Panc1 (cell line): ENCODE measurements at regions not wholly inside any gene's neighbourhood (a gene's known extent, or its start where the extent isn't known, plus 50 kb on each side); places are given as distances from the start of the nearest gene placed in this dataset.

Experiments
- ATAC-seq: fragments of 200-7000 bp; cut with Tn5 transposase; 2 replicates; pipeline ENCODE4 v1.9.1; 2020; ENCODE audit warnings: mild to moderate bottlenecking, moderate library complexity
- BruUV-seq: library from RNA; stranded (reverse); fragments of 400-500 nt; replicated peaks from 2 replicates; lab custom pipeline; 2021; lab: Mats Ljungman, UMichigan
- CTCF ChIA-PET: fragments of 300-600 bp; sonication (Branson Sonifier 250); formaldehyde crosslinking; loops from one replicate; lab custom pipeline; 2022; ENCODE audit warnings: antibody characterized with exemption; lab: Charles Lee
- POLR2A ChIA-PET: fragments of 300-600 bp; sonication (Branson Sonifier 250); formaldehyde crosslinking; loops from one replicate; lab custom pipeline; 2022; ENCODE audit warnings: antibody characterized with exemption; lab: Charles Lee
- DNase-seq: peaks from one replicate; pipeline ENCODE4 v3.0.0-alpha.2; 2010; ENCODE audit warnings: low read depth, low spot score
- H3K27ac ChIP-seq: 2 replicates; pipeline ENCODE4 v1.5.1; 2011; ENCODE audit warnings: mild to moderate bottlenecking, low read length, inconsistent platforms
- H3K27me3 ChIP-seq: fragments of 200-500 bp; sonication (Bioruptor generic); 2 replicates; pipeline ENCODE4 v1.6.0; 2014; ENCODE audit warnings: low read length, inconsistent platforms; ENCODE audit not compliant: control insufficient read depth, insufficient read depth
- H3K36me3 ChIP-seq: fragments of 200-500 bp; sonication (Bioruptor generic); 2 replicates; pipeline ENCODE4 v1.5.1; 2014; ENCODE audit warnings: inconsistent platforms, mild to moderate bottlenecking, low read length, moderate library complexity; ENCODE audit not compliant: control insufficient read depth, insufficient read depth
- H3K4me1 ChIP-seq: 2 replicates; pipeline ENCODE4 v1.5.1; 2011; ENCODE audit warnings: inconsistent platforms, mild to moderate bottlenecking, low read length, moderate library complexity; ENCODE audit not compliant: control insufficient read depth, insufficient read depth
- H3K4me3 ChIP-seq, 2 experiments: 2 replicates each; pipeline ENCODE4 v1.5.1; 2011 to 2012; ENCODE audit warnings: low read depth in 2 of 2, low read length in 2 of 2, mild to moderate bottlenecking in 2 of 2, inconsistent platforms in 1 of 2, moderate library complexity in 1 of 2
- H3K9me3 ChIP-seq: fragments of 200-500 bp; sonication (Bioruptor generic); 2 replicates; pipeline ENCODE4 v1.5.1; 2014; ENCODE audit warnings: low read depth, mild to moderate bottlenecking, inconsistent platforms, low read length, moderate library complexity; ENCODE audit not compliant: control insufficient read depth, insufficient read depth
- CTCF ChIP-seq: fragments of 450-650 bp; IDR thresholded peaks from 2 replicates; pipeline ENCODE4 v1.5.1; 2017; ENCODE audit warnings: mild to moderate bottlenecking
- POLR2AphosphoS5 ChIP-seq: IDR thresholded peaks from 2 replicates; pipeline ENCODE4 v1.6.1; 2012; ENCODE audit warnings: mild to moderate bottlenecking, low read depth, low read length, moderate library complexity
- REST ChIP-seq, 2 experiments: IDR thresholded peaks; 2 replicates each; pipeline ENCODE4 v1.6.1; 2011 to 2012; ENCODE audit warnings: low read depth in 2 of 2, control low read depth in 1 of 2, low read length in 1 of 2, mild to moderate bottlenecking in 1 of 2, moderate library complexity in 1 of 2; ENCODE audit not compliant: insufficient read depth in 1 of 2
- SIN3A ChIP-seq: IDR thresholded peaks from 2 replicates; pipeline ENCODE4 v1.6.1; 2012; ENCODE audit warnings: low read depth, mild to moderate bottlenecking, low read length, moderate library complexity, borderline replicate concordance; ENCODE audit not compliant: insufficient read depth
- TCF7L2 ChIP-seq: IDR thresholded peaks from 2 replicates; pipeline ENCODE4 v1.6.1; 2011; ENCODE audit warnings: mild to moderate bottlenecking, low read depth, low read length, inconsistent platforms
- in situ Hi-C: cut with HindIII; loops from 2 replicates; pipeline ENCODE4 v1.10.0; 2016; ENCODE audit warnings: low sequenced_read_pairs, low pct_unique_long_range_greater_than_20kb
- intact Hi-C: fragments of 100-400 bp; cut with micrococcal nuclease; formaldehyde crosslinking; loops from one replicate; pipeline ENCODE4 v1.10.0; 2022; ENCODE audit not compliant: unreplicated experiment

GRCh38 chr2:79250656-79251055 lies 91.1 kb upstream of the REG3A start:
- ChIA-PET POLR2A (no interaction called here), CTCF (no interaction called here)
- no TSS peak for BruUV-seq
- TF ChIP-seq POLR2AphosphoS5 (no peak), CTCF (no peak), REST (IDR thresholded peaks at IDR 0.05; ENCODE audit: insufficient read depth in 1 of 2, low read depth in 2 of 2, low read length in 1 of 2) (no peak), TCF7L2 (no peak), SIN3A (no peak)
- intact Hi-C loops (no loop called here), in situ Hi-C loops (no loop called here)
- DNase-seq (no peak), ATAC-seq (no peak)
- Histone ChIP-seq H3K27me3 (no peaks in the 10 kb centered on the region), H3K27ac (no peak overlapping the region), H3K36me3 (no peaks in the 10 kb centered on the region), H3K4me1 (no peaks in the 10 kb centered on the region), H3K4me3 (no peak overlapping the region), H3K9me3 (no peaks in the 10 kb centered on the region)

- ChIA-PET POLR2A (no interaction called here), CTCF (no interaction called here)
- TF ChIP-seq REST (IDR thresholded peaks at IDR 0.05; ENCODE audit: insufficient read depth in 1 of 2, low read depth in 2 of 2, low read length in 1 of 2) (no peak), TCF7L2 (no peak), POLR2AphosphoS5 (no peak), SIN3A (no peak), CTCF (no peak)
- Histone ChIP-seq H3K36me3 (no peaks in the 10 kb centered on the region), H3K9me3 (no peaks in the 10 kb centered on the region), H3K27me3 (no peaks in the 10 kb centered on the region), H3K4me1 (no peaks in the 10 kb centered on the region), H3K4me3 (no peak overlapping the region), H3K27ac (no peak overlapping the region)
- intact Hi-C loops, result no loop called here
- no peak for DNase-seq
- ATAC-seq, result no peak
- in situ Hi-C loops, result no loop called here
- BruUV-seq, result no TSS peak
Measured at GRCh38 chr2:79248776-79249175, 89.2 kb upstream of the REG3A start.
